ENCODE measurements at regions not wholly inside any gene's neighbourhood (a gene's known extent, or its start where the extent isn't known, plus 50 kb on each side); places are given as distances from the start of the nearest gene placed in this dataset.
"Not testable (repeated sequence)": the region's sequence is repeated elsewhere in the genome, so short reads cannot be mapped to it uniquely, and the experiment has no call there.

- H3K9ac ChIP-seq (ENCODE audit: low read depth, low read length); H3K9me3 ChIP-seq (ENCODE audit: insufficient read depth, low read depth, low read length); H3K4me3 ChIP-seq (ENCODE audit: low read length); H3K27ac ChIP-seq (ENCODE audit: low read length); H3K36me3 ChIP-seq (ENCODE audit: insufficient read depth, low read depth, low read length); H3K4me1 ChIP-seq (ENCODE audit: insufficient read depth, low read length): not testable (repeated sequence)
- H3K27me3 ChIP-seq (ENCODE audit: insufficient read depth, low read length) = peaks cover 72% of the 10 kb centered on the region
Observed at GRCh38 chr6:27597031-27597567, 124.2 kb upstream of the ZNF184 start.

- no peaks in the 10 kb centered on the region for H3K4me1 ChIP-seq (ENCODE audit: insufficient read depth, low read length)
- H3K27ac ChIP-seq (ENCODE audit: low read length) = no peak overlapping the region
- H3K27me3 ChIP-seq (ENCODE audit: insufficient read depth, low read length) = peaks cover 57% of the 10 kb centered on the region
- no peaks in the 10 kb centered on the region for H3K36me3 ChIP-seq (ENCODE audit: insufficient read depth, low read depth, low read length)
- H3K9ac ChIP-seq (ENCODE audit: low read depth, low read length) = no peak overlapping the region
- H3K9me3 ChIP-seq (ENCODE audit: insufficient read depth, low read depth, low read length) = no peaks in the 10 kb centered on the region
- H3K4me3 ChIP-seq (ENCODE audit: low read length) = peak overlapping the region; percentile 74
Observed at GRCh38 chr6:27593861-27594260, 121.0 kb upstream of the ZNF184 start.

- Histone ChIP-seq H3K4me3 (ENCODE audit: low read length) (peak overlapping the region; percentile 74), H3K27ac (ENCODE audit: low read length) (no peak overlapping the region), H3K9ac (ENCODE audit: low read depth, low read length) (peak overlapping the region; percentile 9; the same call in 1 of the 2 replicates)
Observed at GRCh38 chr6:27593200-27593818, 120.4 kb upstream of the ZNF184 start.

GRCh38 chr6:27592481-27593199, 119.7 kb upstream of the ZNF184 start:
- no peak overlapping the region for H3K27ac ChIP-seq (ENCODE audit: low read length)
- no peaks in the 10 kb centered on the region for H3K36me3 ChIP-seq (ENCODE audit: insufficient read depth, low read depth, low read length)
- H3K9me3 ChIP-seq (ENCODE audit: insufficient read depth, low read depth, low read length) = no peaks in the 10 kb centered on the region
- peak overlapping the region; percentile 63; the same call in 1 of the 2 replicates for H3K9ac ChIP-seq (ENCODE audit: low read depth, low read length)
- H3K4me3 ChIP-seq (ENCODE audit: low read length) = peak overlapping the region; percentile 74
- peaks cover 46% of the 10 kb centered on the region for H3K27me3 ChIP-seq (ENCODE audit: insufficient read depth, low read length)
- H3K4me1 ChIP-seq (ENCODE audit: insufficient read depth, low read length) = no peaks in the 10 kb centered on the region

More at GRCh38 chr6:27593200-27593818, 120.4 kb upstream of the ZNF184 start:
- Histone ChIP-seq H3K4me1 (ENCODE audit: insufficient read depth, low read length) (no peaks in the 10 kb centered on the region), H3K9me3 (ENCODE audit: insufficient read depth, low read depth, low read length) (no peaks in the 10 kb centered on the region), H3K36me3 (ENCODE audit: insufficient read depth, low read depth, low read length) (no peaks in the 10 kb centered on the region), H3K27me3 (ENCODE audit: insufficient read depth, low read length) (peaks cover 52% of the 10 kb centered on the region)

GRCh38 chr6:27591699-27592480, 119.0 kb upstream of the ZNF184 start:
- Histone ChIP-seq H3K9ac (ENCODE audit: low read depth, low read length) (peak overlapping the region; percentile 63; the same call in 1 of the 2 replicates), H3K9me3 (ENCODE audit: insufficient read depth, low read depth, low read length) (no peaks in the 10 kb centered on the region), H3K4me3 (ENCODE audit: low read length) (peak overlapping the region; percentile 74), H3K36me3 (ENCODE audit: insufficient read depth, low read depth, low read length) (no peaks in the 10 kb centered on the region), H3K4me1 (ENCODE audit: insufficient read depth, low read length) (no peaks in the 10 kb centered on the region), H3K27ac (ENCODE audit: low read length) (no peak overlapping the region), H3K27me3 (ENCODE audit: insufficient read depth, low read length) (peaks cover 39% of the 10 kb centered on the region)

GRCh38 chr6:27585316-27585715, 112.4 kb upstream of the ZNF184 start:
- H3K9me3 ChIP-seq (ENCODE audit: insufficient read depth, low read depth, low read length); H3K36me3 ChIP-seq (ENCODE audit: insufficient read depth, low read depth, low read length); H3K27ac ChIP-seq (ENCODE audit: low read length); H3K4me1 ChIP-seq (ENCODE audit: insufficient read depth, low read length); H3K9ac ChIP-seq (ENCODE audit: low read depth, low read length); H3K4me3 ChIP-seq (ENCODE audit: low read length); H3K27me3 ChIP-seq (ENCODE audit: insufficient read depth, low read length): not testable (repeated sequence)

- Histone ChIP-seq H3K4me3 (ENCODE audit: low read length) (peak overlapping the region; percentile 70; the same call in 1 of the 2 replicates), H3K36me3 (ENCODE audit: insufficient read depth, low read depth, low read length) (no peaks in the 10 kb centered on the region), H3K9me3 (ENCODE audit: insufficient read depth, low read depth, low read length) (no peaks in the 10 kb centered on the region), H3K27me3 (ENCODE audit: insufficient read depth, low read length) (no peaks in the 10 kb centered on the region; the same call in 1 of the 2 replicates), H3K4me1 (ENCODE audit: insufficient read depth, low read length) (0 out of 2 replicates have a peak, but pooled peaks cover 2% of the 10 kb centered on the region), H3K27ac (ENCODE audit: low read length) (no peak overlapping the region), H3K9ac (ENCODE audit: low read depth, low read length) (no peak overlapping the region)
Observed at GRCh38 chr6:27584326-27584725, 111.4 kb upstream of the ZNF184 start.

- Histone ChIP-seq H3K27ac (ENCODE audit: low read length) (no peak overlapping the region), H3K9me3 (ENCODE audit: insufficient read depth, low read depth, low read length) (no peaks in the 10 kb centered on the region), H3K9ac (ENCODE audit: low read depth, low read length) (no peak overlapping the region), H3K36me3 (ENCODE audit: insufficient read depth, low read depth, low read length) (no peaks in the 10 kb centered on the region), H3K4me1 (ENCODE audit: insufficient read depth, low read length) (0 out of 2 replicates have a peak, but pooled peaks cover 2% of the 10 kb centered on the region), H3K4me3 (ENCODE audit: low read length) (peak overlapping the region; percentile 70), H3K27me3 (ENCODE audit: insufficient read depth, low read length) (peaks cover 9% of the 10 kb centered on the region)
Observed at GRCh38 chr6:27582928-27583725, 110.2 kb upstream of the ZNF184 start.

GRCh38 chr6:27579973-27580372, 107.1 kb upstream of the ZNF184 start:
- H3K36me3 ChIP-seq (ENCODE audit: insufficient read depth, low read depth, low read length) = no peaks in the 10 kb centered on the region
- H3K9me3 ChIP-seq (ENCODE audit: insufficient read depth, low read depth, low read length) = no peaks in the 10 kb centered on the region
- H3K9ac ChIP-seq (ENCODE audit: low read depth, low read length) = no peak overlapping the region
- H3K4me3 ChIP-seq (ENCODE audit: low read length) = no peak overlapping the region
- peaks cover 9% of the 10 kb centered on the region for H3K27me3 ChIP-seq (ENCODE audit: insufficient read depth, low read length)
- H3K27ac ChIP-seq (ENCODE audit: low read length) = no peak overlapping the region
- 0 out of 2 replicates have a peak, but pooled peaks cover 2% of the 10 kb centered on the region for H3K4me1 ChIP-seq (ENCODE audit: insufficient read depth, low read length)

- Histone ChIP-seq H3K27me3 (ENCODE audit: insufficient read depth, low read length) (peaks cover 9% of the 10 kb centered on the region), H3K9me3 (ENCODE audit: insufficient read depth, low read depth, low read length) (no peaks in the 10 kb centered on the region), H3K4me3 (ENCODE audit: low read length) (no peak overlapping the region), H3K4me1 (ENCODE audit: insufficient read depth, low read length) (no peaks in the 10 kb centered on the region), H3K27ac (ENCODE audit: low read length) (no peak overlapping the region), H3K36me3 (ENCODE audit: insufficient read depth, low read depth, low read length) (no peaks in the 10 kb centered on the region), H3K9ac (ENCODE audit: low read depth, low read length) (no peak overlapping the region)
Observed at GRCh38 chr6:27577922-27578321, 105.0 kb upstream of the ZNF184 start.
